GM12874 (cell line): ENCODE measurements at regions not wholly inside any gene's neighbourhood (a gene's known extent, or its start where the extent isn't known, plus 50 kb on each side); places are given as distances from the start of the nearest gene placed in this dataset.

Source experiments
- CTCF ChIP-seq: IDR thresholded peaks from 2 replicates; pipeline ENCODE4 v1.5.1; 2011; ENCODE audit warnings: low read depth, mild to moderate bottlenecking, control low read depth, low read length, moderate library complexity; ENCODE audit not compliant: insufficient read depth

- TF ChIP-seq CTCF, result no peak
Observed at GRCh38 chr2:18835787-18836186, 246.4 kb upstream of the NT5C1B start.

DNA sequence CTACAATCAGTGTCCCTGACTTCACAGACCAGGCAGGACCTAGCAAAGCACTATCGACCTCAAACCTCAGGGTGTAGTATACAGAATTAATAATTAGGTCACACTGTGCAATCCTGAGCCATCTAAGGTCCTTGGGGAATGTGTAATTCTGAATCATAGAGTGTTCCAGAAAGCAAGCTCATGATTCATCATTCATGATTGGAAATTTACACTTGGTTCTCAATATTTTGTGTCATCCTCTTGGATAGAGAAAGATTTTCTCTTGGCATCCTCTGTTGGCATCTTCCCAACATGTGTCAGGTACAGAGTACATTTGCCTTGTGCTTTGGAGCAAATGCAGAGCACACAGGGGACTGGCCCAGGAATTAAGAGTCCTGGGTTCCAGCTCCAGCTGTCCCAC, 245.0 kb upstream of the NT5C1B start:
- TF ChIP-seq CTCF, result no peak

DNA sequence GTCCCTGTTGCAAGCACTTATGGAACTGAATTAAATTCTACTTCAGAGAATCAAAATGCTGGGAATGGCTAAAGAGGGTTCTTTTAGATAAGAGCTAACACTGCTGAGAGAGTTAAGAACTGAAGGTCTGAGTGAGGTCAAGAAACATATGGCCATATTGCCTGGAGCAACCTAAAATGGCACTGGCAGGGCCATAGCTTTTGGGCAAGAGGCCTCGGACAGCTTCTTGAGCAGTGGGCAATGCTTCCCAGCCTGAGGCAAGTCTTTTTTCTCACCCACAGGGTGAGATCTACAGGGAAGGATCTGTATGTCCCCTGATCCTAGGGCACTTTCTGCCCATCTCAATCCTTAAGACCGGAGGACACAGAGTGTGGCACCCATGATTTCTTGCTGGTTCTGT, 244.6 kb upstream of the NT5C1B start:
- TF ChIP-seq CTCF, result no peak

- no peak for TF ChIP-seq CTCF
Observed at GRCh38 chr2:18831916-18832510, 242.6 kb upstream of the NT5C1B start.

- TF ChIP-seq CTCF, result no peak
Observed at GRCh38 chr2:18830962-18831361, 241.6 kb upstream of the NT5C1B start.

GRCh38 chr2:18829976-18830375, 240.6 kb upstream of the NT5C1B start:
- no peak for TF ChIP-seq CTCF

GRCh38 chr2:18829251-18829902, 240.0 kb upstream of the NT5C1B start:
- TF ChIP-seq CTCF, result no peak

- no peak for TF ChIP-seq CTCF
Observed at GRCh38 chr2:18828296-18828695, 238.9 kb upstream of the NT5C1B start.
